Ishikawa (cell line): ENCODE measurements at regions not wholly inside any gene's neighbourhood (a gene's known extent, or its start where the extent isn't known, plus 50 kb on each side); places are given as distances from the start of the nearest gene placed in this dataset.

ENCODE experiments used
- CEBPB ChIP-seq: IDR thresholded peaks from 2 replicates; pipeline ENCODE4 v1.6.1; 2012
- CREB1 ChIP-seq: IDR thresholded peaks from 2 replicates; pipeline ENCODE4 v1.6.1; 2012; ENCODE audit warnings: low read depth
- EGR1 ChIP-seq: IDR thresholded peaks from 2 replicates; pipeline ENCODE4 v1.6.1; 2012
- EP300 ChIP-seq: IDR thresholded peaks from 2 replicates; pipeline ENCODE4 v1.6.1; 2012; ENCODE audit warnings: borderline replicate concordance
- FOXM1 ChIP-seq: IDR thresholded peaks from 2 replicates; pipeline ENCODE4 v1.6.1; 2012; ENCODE audit warnings: low read depth, borderline replicate concordance
- NFIC ChIP-seq: IDR thresholded peaks from 2 replicates; pipeline ENCODE4 v1.6.1; 2012
- RAD21 ChIP-seq: IDR thresholded peaks from 2 replicates; pipeline ENCODE4 v1.6.1; 2012; ENCODE audit warnings: low read depth
- TAF1 ChIP-seq: IDR thresholded peaks from 2 replicates; pipeline ENCODE4 v1.6.1; 2012; ENCODE audit warnings: low read depth, mild to moderate bottlenecking
- TCF12 ChIP-seq: IDR thresholded peaks from 2 replicates; pipeline ENCODE4 v1.6.1; 2012; ENCODE audit warnings: low read depth
- TEAD4 ChIP-seq: IDR thresholded peaks from 2 replicates; pipeline ENCODE4 v1.6.1; 2012
- YY1 ChIP-seq: IDR thresholded peaks from 2 replicates; pipeline ENCODE4 v1.6.1; 2012; ENCODE audit warnings: low read depth
- ZBTB7A ChIP-seq: IDR thresholded peaks from 2 replicates; pipeline ENCODE4 v1.6.1; 2012; ENCODE audit warnings: low read depth
- TF ChIP-seq, protein P1 (sequence below): IDR thresholded peaks from 2 replicates; pipeline ENCODE4 v1.6.1; 2012
- TF ChIP-seq, protein P2 (sequence below): IDR thresholded peaks from 2 replicates; pipeline ENCODE4 v1.6.1; 2012; ENCODE audit warnings: low read depth, mild to moderate bottlenecking

DNA sequence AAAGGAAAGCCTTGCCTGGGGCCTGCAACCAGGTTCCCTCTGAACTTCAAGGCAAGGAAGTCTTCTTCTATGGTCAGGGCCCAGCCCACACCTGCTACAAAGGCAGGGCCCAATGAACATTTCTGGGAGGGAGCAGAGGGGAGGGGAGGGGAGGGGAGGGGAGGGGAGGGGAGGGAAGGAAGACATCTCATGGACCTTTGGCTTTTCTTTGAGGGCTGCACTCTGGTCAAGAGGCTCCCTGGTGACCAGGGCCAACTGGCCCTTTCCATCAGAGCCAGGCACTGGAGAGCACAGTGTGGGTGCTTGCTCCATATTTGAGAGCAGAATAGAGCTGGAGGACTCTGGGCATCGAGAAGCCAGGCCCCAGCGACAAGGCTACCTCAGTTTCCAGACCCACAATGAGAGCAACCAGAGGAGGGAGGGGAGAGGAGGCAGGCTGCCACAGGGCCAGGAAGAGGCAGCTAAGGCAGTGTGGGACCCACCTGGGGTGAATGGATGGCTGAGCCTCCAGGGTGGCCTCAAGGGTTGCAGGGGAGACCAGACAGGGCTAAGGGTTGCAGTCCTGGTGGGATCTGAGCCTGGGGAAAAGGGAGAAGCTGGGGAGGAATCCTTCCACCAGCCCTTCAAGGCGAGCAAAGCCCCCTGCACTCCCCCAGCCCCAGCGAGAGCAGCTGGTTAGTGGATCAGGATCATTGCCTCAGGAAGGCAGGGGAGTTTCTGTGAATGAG lies 84.8 kb downstream of the MRPL14 start:
- no peak for TF ChIP-seq YY1
- no peak for TF ChIP-seq FOXM1
- TF ChIP-seq RAD21 = no peak
- TF ChIP-seq TCF12 = no peak
- no peak for TF ChIP-seq CREB1
- TF ChIP-seq ZBTB7A = no peak
- no peak for TF ChIP-seq EGR1
- no peak for TF ChIP-seq NFIC
- no peak for TF ChIP-seq TAF1
- TF ChIP-seq CEBPB = no peak

DNA sequence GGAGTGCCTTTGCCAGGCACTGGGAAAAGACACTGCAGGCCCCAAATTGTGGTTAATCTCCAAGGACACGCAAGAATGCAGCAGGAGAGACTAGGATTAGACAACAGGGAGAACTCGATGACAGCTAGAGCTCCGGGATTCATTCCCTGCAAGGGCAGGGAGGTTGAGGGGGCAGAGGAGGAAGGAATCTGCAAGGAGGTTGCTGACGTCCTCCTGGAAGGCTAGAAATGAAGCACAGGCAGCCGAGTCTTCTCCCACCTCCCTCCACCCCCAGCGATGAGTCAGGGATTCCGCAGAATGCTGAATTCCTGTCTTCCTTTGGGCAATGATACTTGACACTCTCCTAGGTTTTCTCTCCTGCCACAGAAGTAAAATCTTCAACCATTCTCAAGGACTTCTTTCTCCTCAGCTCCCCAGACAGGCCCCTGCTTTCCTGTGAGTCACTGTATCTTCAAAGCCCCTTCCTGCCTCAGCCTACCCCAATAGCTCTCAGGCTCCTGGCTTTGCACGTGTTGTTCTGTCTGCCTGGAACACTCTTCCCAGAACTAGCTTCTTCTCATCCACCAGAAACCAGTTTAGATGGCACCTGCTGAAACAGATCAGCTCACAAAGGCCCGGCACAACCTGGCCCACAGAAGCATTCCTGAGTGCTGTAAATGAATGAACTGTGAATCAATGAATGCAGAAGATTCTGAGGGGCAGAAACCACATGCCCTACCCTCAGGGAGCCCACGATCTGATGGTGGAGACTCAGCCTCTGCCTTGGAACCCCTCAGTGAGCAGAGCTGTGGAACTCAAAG lies 85.6 kb downstream of the MRPL14 start:
- TF ChIP-seq FOXM1 (no peak), TEAD4 (no peak), YY1 (no peak)
- TF ChIP-seq, protein P1, sequence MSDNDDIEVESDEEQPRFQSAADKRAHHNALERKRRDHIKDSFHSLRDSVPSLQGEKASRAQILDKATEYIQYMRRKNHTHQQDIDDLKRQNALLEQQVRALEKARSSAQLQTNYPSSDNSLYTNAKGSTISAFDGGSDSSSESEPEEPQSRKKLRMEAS = no peak
- TF ChIP-seq, protein P2, sequence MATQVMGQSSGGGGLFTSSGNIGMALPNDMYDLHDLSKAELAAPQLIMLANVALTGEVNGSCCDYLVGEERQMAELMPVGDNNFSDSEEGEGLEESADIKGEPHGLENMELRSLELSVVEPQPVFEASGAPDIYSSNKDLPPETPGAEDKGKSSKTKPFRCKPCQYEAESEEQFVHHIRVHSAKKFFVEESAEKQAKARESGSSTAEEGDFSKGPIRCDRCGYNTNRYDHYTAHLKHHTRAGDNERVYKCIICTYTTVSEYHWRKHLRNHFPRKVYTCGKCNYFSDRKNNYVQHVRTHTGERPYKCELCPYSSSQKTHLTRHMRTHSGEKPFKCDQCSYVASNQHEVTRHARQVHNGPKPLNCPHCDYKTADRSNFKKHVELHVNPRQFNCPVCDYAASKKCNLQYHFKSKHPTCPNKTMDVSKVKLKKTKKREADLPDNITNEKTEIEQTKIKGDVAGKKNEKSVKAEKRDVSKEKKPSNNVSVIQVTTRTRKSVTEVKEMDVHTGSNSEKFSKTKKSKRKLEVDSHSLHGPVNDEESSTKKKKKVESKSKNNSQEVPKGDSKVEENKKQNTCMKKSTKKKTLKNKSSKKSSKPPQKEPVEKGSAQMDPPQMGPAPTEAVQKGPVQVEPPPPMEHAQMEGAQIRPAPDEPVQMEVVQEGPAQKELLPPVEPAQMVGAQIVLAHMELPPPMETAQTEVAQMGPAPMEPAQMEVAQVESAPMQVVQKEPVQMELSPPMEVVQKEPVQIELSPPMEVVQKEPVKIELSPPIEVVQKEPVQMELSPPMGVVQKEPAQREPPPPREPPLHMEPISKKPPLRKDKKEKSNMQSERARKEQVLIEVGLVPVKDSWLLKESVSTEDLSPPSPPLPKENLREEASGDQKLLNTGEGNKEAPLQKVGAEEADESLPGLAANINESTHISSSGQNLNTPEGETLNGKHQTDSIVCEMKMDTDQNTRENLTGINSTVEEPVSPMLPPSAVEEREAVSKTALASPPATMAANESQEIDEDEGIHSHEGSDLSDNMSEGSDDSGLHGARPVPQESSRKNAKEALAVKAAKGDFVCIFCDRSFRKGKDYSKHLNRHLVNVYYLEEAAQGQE = no peak

DNA sequence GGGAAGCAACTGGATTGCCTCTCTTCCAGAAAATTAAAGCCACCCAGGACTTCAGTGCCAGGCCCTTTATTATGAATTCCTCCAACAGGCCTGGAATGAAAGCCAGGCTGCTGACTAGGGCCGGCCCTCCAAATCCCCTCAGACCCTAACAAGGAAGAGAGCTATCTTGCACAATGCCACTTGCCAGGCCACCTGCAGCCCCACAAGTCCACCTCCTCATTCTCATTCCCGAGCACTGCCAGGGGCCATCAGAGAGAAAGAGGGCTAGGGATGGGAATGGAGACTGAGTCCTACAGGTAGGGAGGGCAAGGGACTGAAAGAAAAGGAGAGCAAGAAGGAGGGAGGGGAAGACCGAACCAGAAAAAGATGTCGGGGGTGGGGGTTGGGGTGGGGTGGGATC lies 86.5 kb downstream of the MRPL14 start:
- TF ChIP-seq EGR1 (no peak), TEAD4 (no peak), YY1 (no peak), TCF12 (no peak), FOXM1 (no peak), NFIC (no peak), TAF1 (no peak), RAD21 (no peak), CEBPB (no peak), CREB1 (no peak), ZBTB7A (no peak), EP300 (no peak)
- TF ChIP-seq, protein P2 = no peak

DNA sequence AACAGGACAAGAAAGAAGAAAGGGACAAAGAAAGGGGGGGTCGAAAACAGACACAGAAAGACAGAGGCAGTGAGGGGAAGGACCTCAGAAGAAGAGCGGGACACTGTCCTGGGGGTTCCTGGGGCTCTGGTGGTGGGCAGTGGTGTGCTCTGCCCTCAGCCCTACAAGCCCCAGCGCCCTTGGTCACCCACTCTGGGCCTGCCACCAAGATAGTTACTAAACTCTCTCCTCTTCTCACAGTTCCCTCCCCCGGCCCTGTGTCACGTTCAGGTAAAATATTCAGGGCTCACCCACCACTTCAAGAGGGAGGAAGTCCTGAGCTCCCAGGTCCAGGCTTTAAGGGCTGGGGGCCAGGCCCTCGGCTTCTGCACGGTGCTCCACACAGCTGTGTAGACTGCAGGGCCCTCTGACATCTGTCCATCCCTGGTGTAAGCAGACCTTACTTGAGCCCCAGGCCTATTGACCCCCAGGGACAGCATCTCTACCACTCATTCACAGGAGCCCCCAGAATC lies 87.4 kb downstream of the MRPL14 start:
- TF ChIP-seq TAF1 (no peak), ZBTB7A (no peak)

DNA sequence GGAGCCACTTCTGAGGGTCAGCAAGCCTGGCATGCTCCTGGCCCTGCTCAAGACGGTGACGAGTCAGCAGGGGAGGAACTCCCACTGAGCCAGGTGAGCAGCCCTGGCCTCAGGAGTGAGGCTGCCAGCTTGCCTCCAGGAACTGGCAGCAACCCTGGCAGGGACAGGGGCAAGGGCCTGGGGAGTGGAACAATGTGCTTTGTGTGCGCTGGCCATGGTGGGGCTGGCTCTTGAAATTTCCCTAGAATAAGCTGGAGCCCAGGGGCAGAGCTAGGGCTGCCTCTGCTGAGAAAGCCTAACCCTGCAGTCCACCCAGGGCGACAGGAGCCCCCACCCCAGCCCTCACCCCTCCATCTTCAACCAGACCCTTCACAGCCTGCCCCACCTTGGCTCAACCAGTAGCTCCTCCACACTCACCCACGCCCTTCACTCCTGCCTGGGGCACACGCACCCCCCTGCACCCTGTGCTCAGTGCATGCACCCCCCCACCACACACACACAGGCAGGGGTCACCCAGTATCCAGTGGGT lies 88.0 kb downstream of the MRPL14 start:
- TF ChIP-seq YY1 = no peak
- peak; percentile 79 for TF ChIP-seq ZBTB7A
- TF ChIP-seq NFIC = no peak; the same call in 1 of the 2 replicates
- TF ChIP-seq, protein P2 = peak; percentile 61
- TF ChIP-seq, protein P1 = peak; percentile 36; the same call in 1 of the 2 replicates
- TF ChIP-seq TCF12 = peak; percentile 58
